HCT116 (cell line): ENCODE measurements at regions not wholly inside any gene's neighbourhood (a gene's known extent, or its start where the extent isn't known, plus 50 kb on each side); places are given as distances from the start of the nearest gene placed in this dataset.
"Not testable (repeated sequence)": the region's sequence is repeated elsewhere in the genome, so short reads cannot be mapped to it uniquely, and the experiment has no call there.

Experiments
- ATAC-seq: fragments of 200-7000 bp; cut with Tn5 transposase; 2 replicates; pipeline ENCODE4 v1.9.1; 2020; ENCODE audit warnings: mild to moderate bottlenecking, moderate library complexity
- BruUV-seq: library from RNA; stranded (reverse); fragments of 400-500 nt; replicated peaks from 2 replicates; lab custom pipeline; 2021; lab: Mats Ljungman, UMichigan
- CTCF ChIA-PET: fragments of 300-600 bp; sonication (Branson Sonifier 250); formaldehyde crosslinking; loops from one replicate; lab custom pipeline; 2021; ENCODE audit warnings: antibody characterized with exemption; lab: Charles Lee
- POLR2A ChIA-PET: fragments of 300-600, 350-600 bp; sonication (Branson Sonifier 250); formaldehyde crosslinking; loops from one replicate; lab custom pipeline; 2021; ENCODE audit warnings: antibody characterized with exemption; lab: Charles Lee
- RAD21 ChIA-PET, 2 experiments: fragments of 300-600 bp; sonication (Branson Sonifier 250); formaldehyde crosslinking; loops; one replicate each; lab custom pipeline; 2023; ENCODE audit warnings: low total read pairs in 2 of 2; ENCODE audit not compliant: uncharacterized antibody in 2 of 2, unreplicated experiment in 2 of 2, low non-redundant PET in 1 of 2; lab: Charles Lee
- DNase-seq: peaks from one replicate; pipeline ENCODE4 v3.0.0-alpha.2; 2010; ENCODE audit warnings: low read depth, low spot score
- H2AFZ ChIP-seq: fragments of 200-600 bp; shearing (Covaris generic), sonication (generic); 2 replicates; pipeline ENCODE4 v1.6.1; 2017; ENCODE audit warnings: low read depth, mixed run types, mixed read lengths, antibody characterized with exemption, low read length; ENCODE audit not compliant: poor library complexity, severe bottlenecking
- H3K27ac ChIP-seq: 2 replicates; pipeline ENCODE4 v1.5.1; 2012; ENCODE audit warnings: low read depth, low read length
- H3K27me3 ChIP-seq: fragments of 200-600 bp; sonication (generic); 2 replicates; pipeline ENCODE4 v1.6.1; 2016; ENCODE audit warnings: mixed run types, low read length, mixed read lengths; ENCODE audit not compliant: insufficient read depth
- H3K36me3 ChIP-seq, 2 experiments: fragments of 200-500 bp in 1 of 2; fragments of 200-600 bp in 1 of 2; sonication (Bioruptor generic) in 1 of 2; sonication (generic) in 1 of 2; 2 replicates each; pipeline versions ENCODE4 v1.5.1 to v1.6.1; 2014 to 2016; ENCODE audit warnings: low read length in 2 of 2, inconsistent platforms in 1 of 2, mixed read lengths in 1 of 2, mixed run types in 1 of 2; ENCODE audit not compliant: insufficient read depth in 2 of 2, control insufficient read depth in 1 of 2
- H3K4me1 ChIP-seq, 2 experiments: fragments of 200-600 bp in 1 of 2; sonication (generic) in 1 of 2; 2 replicates each; pipeline versions ENCODE4 v1.5.1 to v1.6.1; 2012 to 2017; ENCODE audit warnings: low read length in 2 of 2, inconsistent platforms in 1 of 2, mild to moderate bottlenecking in 1 of 2, mixed read lengths in 1 of 2, mixed run types in 1 of 2, moderate library complexity in 1 of 2; ENCODE audit not compliant: insufficient read depth in 2 of 2, control insufficient read depth in 1 of 2
- H3K4me2 ChIP-seq: fragments of 200-600 bp; sonication (generic); 2 replicates; pipeline ENCODE4 v1.6.1; 2017; ENCODE audit warnings: mixed run types, low read length, mixed read lengths
- H3K4me3 ChIP-seq, 2 experiments: fragments of 200-600 bp in 1 of 2; sonication (generic) in 1 of 2; replicated peaks in 1 of 2; 2 replicates each; pipeline ENCODE4 v1.5.1; 2011 to 2016; ENCODE audit warnings: low read length in 2 of 2, control low read depth in 1 of 2, low read depth in 1 of 2, mild to moderate bottlenecking in 1 of 2, mixed read lengths in 1 of 2, mixed run types in 1 of 2
- H3K79me2 ChIP-seq: fragments of 200-600 bp; sonication (generic); 2 replicates; pipeline ENCODE4 v1.6.1; 2017; ENCODE audit warnings: mild to moderate bottlenecking, mixed run types, low read length, moderate library complexity, mixed read lengths; ENCODE audit not compliant: insufficient read depth
- H3K9ac ChIP-seq: fragments of 200-600 bp; sonication (generic); 2 replicates; pipeline ENCODE4 v1.6.1; 2016; ENCODE audit warnings: low read length, mixed read lengths
- H3K9me2 ChIP-seq: fragments of 200-600 bp; sonication (generic), shearing (Covaris generic); 2 replicates; pipeline ENCODE4 v1.6.1; 2017; ENCODE audit warnings: mixed run types, mild to moderate bottlenecking, moderate library complexity; ENCODE audit not compliant: insufficient read depth
- H3K9me3 ChIP-seq, 2 experiments: fragments of 200-500 bp in 1 of 2; fragments of 200-600 bp in 1 of 2; sonication (Bioruptor generic) in 1 of 2; sonication (generic) in 1 of 2; 2 replicates each; pipeline ENCODE4 v1.6.1; 2014 to 2017; ENCODE audit warnings: low read length in 2 of 2, mixed read lengths in 2 of 2, inconsistent platforms in 1 of 2, low read depth in 1 of 2, mild to moderate bottlenecking in 1 of 2, mixed run types in 1 of 2, moderate library complexity in 1 of 2; ENCODE audit not compliant: control insufficient read depth in 1 of 2, insufficient read depth in 1 of 2
- H4K20me1 ChIP-seq: fragments of 200-600 bp; sonication (generic), shearing (Covaris generic); 2 replicates; pipeline ENCODE4 v1.6.1; 2017; ENCODE audit warnings: mixed run types, mild to moderate bottlenecking, moderate library complexity; ENCODE audit not compliant: insufficient read depth
- intact Hi-C: fragments of 100-400 bp; cut with micrococcal nuclease; formaldehyde crosslinking; loops from 2 replicates; pipeline ENCODE4 v1.10.0; 2022

GRCh38 chr21:14009238-14009981 is 201.3 kb downstream of the LIPI start:
- H3K27me3 ChIP-seq, CTCF ChIA-PET, H3K36me3 ChIP-seq, ATAC-seq, DNase-seq, RAD21 ChIA-PET, H3K9me3 ChIP-seq, BruUV-seq, H3K4me3 ChIP-seq, H3K9ac ChIP-seq, H3K4me2 ChIP-seq, H2AFZ ChIP-seq, POLR2A ChIA-PET, H3K27ac ChIP-seq, H3K9me2 ChIP-seq, H4K20me1 ChIP-seq, intact Hi-C loops, H3K4me1 ChIP-seq, H3K79me2 ChIP-seq: not testable (repeated sequence)

GRCh38 chr21:14008436-14008835 is 202.3 kb downstream of the LIPI start:
- intact Hi-C loops, H3K27me3 ChIP-seq, H3K9ac ChIP-seq, H3K9me2 ChIP-seq, POLR2A ChIA-PET, BruUV-seq, ATAC-seq, H3K36me3 ChIP-seq, H2AFZ ChIP-seq, H3K9me3 ChIP-seq, H3K4me1 ChIP-seq, DNase-seq, H3K27ac ChIP-seq, RAD21 ChIA-PET, CTCF ChIA-PET, H3K4me2 ChIP-seq, H3K79me2 ChIP-seq, H4K20me1 ChIP-seq, H3K4me3 ChIP-seq: not testable (repeated sequence)

GRCh38 chr21:14008006-14008405 is 202.7 kb downstream of the LIPI start:
- H3K27me3 ChIP-seq, RAD21 ChIA-PET, H3K9me3 ChIP-seq, POLR2A ChIA-PET, H3K36me3 ChIP-seq, ATAC-seq, H2AFZ ChIP-seq, H3K4me2 ChIP-seq, H3K4me1 ChIP-seq, H3K27ac ChIP-seq, H3K9ac ChIP-seq, DNase-seq, BruUV-seq, CTCF ChIA-PET, H3K79me2 ChIP-seq, H3K9me2 ChIP-seq, intact Hi-C loops, H4K20me1 ChIP-seq, H3K4me3 ChIP-seq: not testable (repeated sequence)

- H3K4me1 ChIP-seq, CTCF ChIA-PET, H4K20me1 ChIP-seq, H3K4me2 ChIP-seq, H3K36me3 ChIP-seq, POLR2A ChIA-PET, H2AFZ ChIP-seq, ATAC-seq, intact Hi-C loops, H3K4me3 ChIP-seq, H3K9ac ChIP-seq, BruUV-seq, DNase-seq, H3K27me3 ChIP-seq, H3K9me3 ChIP-seq, H3K27ac ChIP-seq, H3K9me2 ChIP-seq, RAD21 ChIA-PET, H3K79me2 ChIP-seq: not testable (repeated sequence)
Measured at GRCh38 chr21:14006144-14006543, 204.6 kb downstream of the LIPI start.
